Activated T-helper 1 cell treated with Interleukin-2 at 50 U/mL for 16 hours (primary cell): ENCODE measurements at regions not wholly inside any gene's neighbourhood (a gene's known extent, or its start where the extent isn't known, plus 50 kb on each side); places are given as distances from the start of the nearest gene placed in this dataset.

Experiments
- DNase-seq: peaks from one replicate; pipeline ENCODE4 v3.0.0-alpha.2; 2020; ENCODE audit warnings: low read depth

DNA sequence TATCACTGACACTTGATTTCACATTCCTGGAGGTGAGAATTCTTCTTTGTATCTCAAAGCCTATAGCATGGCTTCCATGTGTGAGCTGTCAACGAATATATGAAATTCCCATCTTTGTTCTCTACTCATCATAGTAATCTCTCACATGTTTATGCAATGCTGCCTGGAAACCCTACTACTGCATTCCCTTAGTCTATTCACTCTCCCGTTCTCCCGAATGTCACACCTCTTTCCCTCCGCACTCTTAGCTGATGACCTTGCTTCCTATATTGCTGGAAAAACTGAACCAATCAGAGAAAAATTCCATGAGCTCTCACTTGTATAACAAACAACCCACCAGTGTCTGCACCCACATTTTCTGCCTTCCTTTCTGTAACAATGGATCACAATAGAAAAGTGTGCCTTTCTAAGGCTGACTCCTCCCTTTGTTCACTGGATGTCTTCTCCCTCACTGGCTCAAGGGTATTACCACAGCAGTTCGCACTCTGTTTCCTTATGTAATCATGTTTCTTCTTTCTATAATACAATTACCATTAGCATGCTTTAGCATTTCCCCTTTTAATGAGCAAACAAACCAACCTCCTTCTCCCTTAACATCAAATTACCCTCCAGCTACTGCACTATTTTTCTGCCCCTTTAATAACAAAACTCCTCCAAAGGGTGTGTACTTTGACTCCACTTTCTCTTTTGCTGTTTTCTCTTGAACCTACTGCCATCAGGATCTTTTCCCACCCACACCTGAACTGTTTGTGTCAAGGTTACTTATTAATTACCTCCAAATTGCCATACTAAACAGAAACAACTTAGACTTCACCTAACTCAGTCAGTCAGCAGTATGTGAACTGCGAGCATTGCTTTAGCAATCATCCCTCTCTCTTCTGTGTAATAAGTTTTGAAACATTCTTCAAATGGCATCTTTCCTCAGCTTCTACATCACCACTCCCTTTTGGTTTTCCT lies 63.9 kb upstream of the CCDC196 start:
- no peak for DNase-seq

DNA sequence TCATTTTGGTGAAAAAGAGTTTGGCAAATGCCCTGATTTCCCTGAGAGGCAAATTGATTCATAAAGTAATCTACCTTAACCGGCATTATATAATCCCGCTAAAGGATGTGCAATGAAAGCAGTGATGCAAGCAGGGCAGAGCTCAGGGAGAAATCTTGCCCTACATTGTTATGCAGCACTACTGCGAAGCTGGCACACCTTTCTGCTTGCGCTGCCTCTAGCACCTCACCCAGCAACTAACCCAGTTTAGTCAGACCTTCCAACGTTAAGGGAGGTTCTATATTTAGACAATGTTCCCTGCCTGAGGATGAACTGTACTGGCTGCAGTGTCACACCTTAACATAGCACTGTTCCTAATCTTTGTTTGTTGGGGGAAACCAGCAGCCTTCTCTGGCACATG lies 60.8 kb upstream of the CCDC196 start:
- no peak for DNase-seq

DNA sequence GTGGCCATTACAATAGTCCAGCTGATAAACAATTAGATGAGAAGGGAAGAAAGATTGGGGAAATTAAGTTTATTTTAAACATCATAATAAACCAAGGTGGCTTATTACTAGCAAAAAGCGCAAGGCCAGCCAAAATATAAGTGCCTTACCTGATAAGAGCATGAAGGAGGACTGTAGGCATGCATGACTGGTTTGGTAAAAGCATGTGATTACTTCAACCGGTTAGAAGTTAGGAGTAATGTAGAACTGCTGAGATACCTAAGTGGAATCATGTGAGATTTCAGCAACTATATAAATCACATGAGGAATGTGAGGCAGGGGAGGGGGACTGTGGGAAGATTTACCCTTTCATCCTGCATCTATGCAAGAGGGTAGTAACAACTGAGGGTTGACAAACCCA lies 59.7 kb upstream of the CCDC196 start:
- no peak for DNase-seq

DNA sequence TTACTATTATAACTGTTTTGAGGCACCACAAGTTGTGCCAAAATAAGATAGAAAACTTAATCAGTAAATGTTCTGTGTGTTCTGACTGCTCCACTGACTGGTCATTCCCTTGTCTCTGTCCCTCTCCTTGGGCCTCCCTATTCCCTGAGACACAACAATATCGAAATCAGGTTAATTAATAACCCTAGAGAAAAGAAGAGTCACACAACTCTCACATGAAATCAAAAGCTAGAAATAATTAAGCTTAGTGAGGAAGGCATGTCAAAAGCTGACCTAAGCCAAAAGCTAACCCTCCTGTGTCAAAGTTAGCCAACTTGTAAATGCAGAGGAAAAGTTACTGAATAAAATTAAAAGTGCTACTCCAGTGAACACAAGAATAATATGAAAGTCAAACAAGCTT lies 53.8 kb upstream of the CCDC196 start:
- DNase-seq = no peak

DNA sequence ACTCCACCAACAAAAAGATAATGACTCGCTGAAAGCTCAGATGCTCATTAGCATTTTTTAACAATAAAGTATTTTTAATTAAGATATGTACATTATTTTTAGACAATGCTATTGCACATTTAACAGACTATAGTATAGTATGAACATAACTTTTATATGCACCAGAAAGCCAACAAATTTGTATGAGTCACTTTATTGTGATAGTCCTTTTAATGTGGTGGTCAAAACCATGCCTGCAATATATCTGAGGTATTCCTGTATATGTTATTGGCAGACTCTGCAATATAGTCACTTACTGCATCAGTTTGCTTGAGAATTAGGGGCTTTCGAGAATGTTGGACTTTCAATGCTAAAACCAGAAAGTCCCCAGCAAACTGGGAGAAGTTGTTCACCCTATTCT lies 51.7 kb upstream of the CCDC196 start:
- no peak for DNase-seq

DNA sequence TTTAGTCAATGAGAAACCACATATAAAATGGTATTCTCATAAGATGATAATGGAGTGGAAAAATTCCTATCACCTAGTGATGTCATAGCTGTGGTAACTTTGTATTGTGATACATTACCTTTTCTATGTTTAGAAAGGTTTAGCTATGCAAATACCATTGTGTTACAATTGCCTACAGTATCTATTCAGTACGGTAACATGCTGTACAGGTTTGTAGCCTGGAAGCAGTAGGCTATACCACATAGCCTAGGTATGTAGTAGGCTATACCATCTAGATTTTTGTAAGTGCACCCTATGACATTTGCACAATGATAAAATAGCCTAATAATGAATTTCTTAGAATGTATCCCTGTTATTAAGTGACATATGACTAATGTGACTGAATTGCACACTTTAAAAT lies 50.5 kb upstream of the CCDC196 start:
- DNase-seq = no peak
